NCI-H2107 treated with DMSO at 0.1 percent for 48 hours (cell line): ENCODE measurements at regions not wholly inside any gene's neighbourhood (a gene's known extent, or its start where the extent isn't known, plus 50 kb on each side); places are given as distances from the start of the nearest gene placed in this dataset.

Experiments used
- DNase-seq: peaks from one replicate; lab custom pipeline; 2025; ENCODE audit not compliant: unreplicated experiment; lab: John Stamatoyannopoulos, UW

GRCh38 chr14:83470959-83471695, 1937.5 kb upstream of the SEL1L start:
- no peak for DNase-seq

- no peak for DNase-seq
These were observed 1940.0 kb upstream of the SEL1L start for GRCh38 chr14:83473416-83474235.

GRCh38 chr14:83478741-83479140, 1945.1 kb upstream of the SEL1L start:
- no peak for DNase-seq

- DNase-seq, result no peak
These were observed 1949.4 kb upstream of the SEL1L start for GRCh38 chr14:83483063-83483462.

GRCh38 chr14:83485591-83485990, 1951.9 kb upstream of the SEL1L start:
- DNase-seq, result no peak

- DNase-seq, result no peak
These were observed 1957.4 kb upstream of the SEL1L start for GRCh38 chr14:83491091-83491490.

GRCh38 chr14:83520837-83521236, 1987.2 kb upstream of the SEL1L start:
- no peak for DNase-seq

- DNase-seq, result no peak
These were observed 1995.9 kb upstream of the SEL1L start for GRCh38 chr14:83529531-83529930.

GRCh38 chr14:83533734-83534133, 1996.2 kb upstream of the FLRT2 start:
- DNase-seq, result no peak

GRCh38 chr14:83534995-83535394, 1994.9 kb upstream of the FLRT2 start:
- DNase-seq, result no peak

- no peak for DNase-seq
These were observed 1994.5 kb upstream of the FLRT2 start for GRCh38 chr14:83535444-83535843.

- DNase-seq, result no peak
These were observed 1988.8 kb upstream of the FLRT2 start for GRCh38 chr14:83541147-83541546.

GRCh38 chr14:83548061-83548839, 1981.7 kb upstream of the FLRT2 start:
- DNase-seq, result no peak

- no peak for DNase-seq
These were observed 1973.9 kb upstream of the FLRT2 start for GRCh38 chr14:83556065-83556464.

GRCh38 chr14:83556746-83557453, 1973.0 kb upstream of the FLRT2 start:
- no peak for DNase-seq

- no peak for DNase-seq
These were observed 1971.0 kb upstream of the FLRT2 start for GRCh38 chr14:83558946-83559345.

GRCh38 chr14:83559721-83560120, 1970.2 kb upstream of the FLRT2 start:
- DNase-seq, result no peak

GRCh38 chr14:83561261-83561660, 1968.7 kb upstream of the FLRT2 start:
- no peak for DNase-seq

GRCh38 chr14:83566567-83566966, 1963.4 kb upstream of the FLRT2 start:
- DNase-seq, result no peak

- no peak for DNase-seq
These were observed 1961.8 kb upstream of the FLRT2 start for GRCh38 chr14:83568141-83568540.

GRCh38 chr14:83575301-83575700, 1954.6 kb upstream of the FLRT2 start:
- DNase-seq, result no peak
